ENCODE measurements at regions not wholly inside any gene's neighbourhood (a gene's known extent, or its start where the extent isn't known, plus 50 kb on each side); places are given as distances from the start of the nearest gene placed in this dataset.
"Not testable (repeated sequence)": the region's sequence is repeated elsewhere in the genome, so short reads cannot be mapped to it uniquely, and the experiment has no call there.

DNA sequence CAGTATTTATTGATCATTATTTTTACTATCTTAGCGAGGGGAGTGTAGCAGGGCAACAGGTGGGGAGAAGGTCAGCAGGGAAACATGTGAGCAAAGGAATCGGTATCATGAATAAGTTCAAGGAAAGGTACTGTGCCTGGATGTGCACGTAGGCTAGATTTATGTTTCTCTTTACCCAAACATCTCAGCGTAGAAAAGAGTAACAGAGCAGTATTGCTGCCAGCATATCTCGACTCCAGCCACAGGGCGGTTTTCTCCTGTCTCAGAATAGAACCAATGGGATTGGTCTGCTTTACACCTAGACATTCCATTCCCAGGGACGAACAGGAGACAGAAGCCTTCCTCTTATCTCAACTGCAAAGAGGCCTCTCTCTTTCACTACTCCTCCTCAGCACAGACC, 60.1 kb upstream of the AKR1C1 start:
- not testable (repeated sequence) for TF ChIP-seq POLR2A (IDR thresholded peaks at IDR 0.05)
- TF ChIP-seq, protein P1, sequence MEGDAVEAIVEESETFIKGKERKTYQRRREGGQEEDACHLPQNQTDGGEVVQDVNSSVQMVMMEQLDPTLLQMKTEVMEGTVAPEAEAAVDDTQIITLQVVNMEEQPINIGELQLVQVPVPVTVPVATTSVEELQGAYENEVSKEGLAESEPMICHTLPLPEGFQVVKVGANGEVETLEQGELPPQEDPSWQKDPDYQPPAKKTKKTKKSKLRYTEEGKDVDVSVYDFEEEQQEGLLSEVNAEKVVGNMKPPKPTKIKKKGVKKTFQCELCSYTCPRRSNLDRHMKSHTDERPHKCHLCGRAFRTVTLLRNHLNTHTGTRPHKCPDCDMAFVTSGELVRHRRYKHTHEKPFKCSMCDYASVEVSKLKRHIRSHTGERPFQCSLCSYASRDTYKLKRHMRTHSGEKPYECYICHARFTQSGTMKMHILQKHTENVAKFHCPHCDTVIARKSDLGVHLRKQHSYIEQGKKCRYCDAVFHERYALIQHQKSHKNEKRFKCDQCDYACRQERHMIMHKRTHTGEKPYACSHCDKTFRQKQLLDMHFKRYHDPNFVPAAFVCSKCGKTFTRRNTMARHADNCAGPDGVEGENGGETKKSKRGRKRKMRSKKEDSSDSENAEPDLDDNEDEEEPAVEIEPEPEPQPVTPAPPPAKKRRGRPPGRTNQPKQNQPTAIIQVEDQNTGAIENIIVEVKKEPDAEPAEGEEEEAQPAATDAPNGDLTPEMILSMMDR (IDR thresholded peaks at IDR 0.05): not testable (repeated sequence)

Measured in suprapubic skin (tissue), 3 donors.